GM12878 (cell line): ENCODE measurements at regions not wholly inside any gene's neighbourhood (a gene's known extent, or its start where the extent isn't known, plus 50 kb on each side); places are given as distances from the start of the nearest gene placed in this dataset.
"Not testable (repeated sequence)": the region's sequence is repeated elsewhere in the genome, so short reads cannot be mapped to it uniquely, and the experiment has no call there.

Source experiments
- ATAC-seq: fragments of 200-7000 bp; cut with Tn5 transposase; 3 replicates; pipeline ENCODE4 v1.9.1; 2020; ENCODE audit warnings: mild to moderate bottlenecking, moderate library complexity
- BruUV-seq: library from RNA; stranded (reverse); fragments of 400-500 nt; replicated peaks from 2 replicates; lab custom pipeline; 2021; lab: Mats Ljungman, UMichigan
- CTCF ChIA-PET: fragments of 300-600 bp; sonication (Branson Sonifier 250); formaldehyde crosslinking; extraction: SDS; loops from one replicate; lab custom pipeline; 2021; ENCODE audit warnings: inconsistent platforms; lab: Yijun Ruan, JAX
- POLR2A ChIA-PET: fragments of 350-600 bp; formaldehyde crosslinking; extraction: SDS; loops from one replicate; lab custom pipeline; 2021; ENCODE audit warnings: inconsistent platforms; lab: Charles Lee
- RAD21 ChIA-PET: fragments of 300-600 bp; sonication (Branson Sonifier 250); formaldehyde crosslinking; loops from one replicate; lab custom pipeline; 2023; ENCODE audit warnings: antibody characterized with exemption; ENCODE audit not compliant: unreplicated experiment; lab: Charles Lee
- SMC1A ChIA-PET: fragments of 300-600 bp; sonication (Branson Sonifier 250); formaldehyde crosslinking; loops from one replicate; lab custom pipeline; 2023; ENCODE audit not compliant: unreplicated experiment, uncharacterized antibody; lab: Charles Lee
- DNase-seq: peaks from one replicate; pipeline ENCODE4 v3.0.0-alpha.2; 2011; ENCODE audit warnings: low read depth, low spot score
- FAIRE-seq: peaks from 3 replicates; lab custom pipeline; 2011; peaks lifted over from hg19 to GRCh38; lab: Jason Lieb, UNC
- H2AFZ ChIP-seq: 2 replicates; pipeline ENCODE4 v1.6.0; 2011; ENCODE audit warnings: low read depth, low read length, control low read depth; ENCODE audit not compliant: control insufficient read depth
- H3K27ac ChIP-seq: 2 replicates; pipeline ENCODE4 v1.5.1; 2011; ENCODE audit warnings: control low read depth; ENCODE audit not compliant: control insufficient read depth, insufficient read depth
- H3K27me3 ChIP-seq, 2 experiments: replicated peaks in 1 of 2; 2 replicates each; pipeline versions ENCODE4 v1.6.0 to v1.6.1; 2011; ENCODE audit warnings: low read length in 1 of 2; ENCODE audit not compliant: control insufficient read depth in 2 of 2, insufficient read depth in 2 of 2
- H3K36me3 ChIP-seq, 2 experiments: 2 replicates each; pipeline ENCODE4 v1.5.1; 2011; ENCODE audit warnings: low read length in 1 of 2; ENCODE audit not compliant: control insufficient read depth in 2 of 2, insufficient read depth in 2 of 2
- H3K4me1 ChIP-seq: 2 replicates; pipeline ENCODE4 v1.6.1; 2011; ENCODE audit warnings: mild to moderate bottlenecking, low read length, moderate library complexity, mixed read lengths; ENCODE audit not compliant: control insufficient read depth, insufficient read depth
- H3K4me2 ChIP-seq: 2 replicates; pipeline ENCODE4 v1.6.0; 2011; ENCODE audit warnings: control low read depth; ENCODE audit not compliant: control insufficient read depth, insufficient read depth
- H3K4me3 ChIP-seq: fragments of 200-600 bp; sonication (generic); 2 replicates; pipeline ENCODE4 v1.5.1; 2016
- H3K79me2 ChIP-seq: 2 replicates; pipeline ENCODE4 v1.6.0; 2011; ENCODE audit warnings: low read length; ENCODE audit not compliant: control insufficient read depth, insufficient read depth
- H3K9ac ChIP-seq: 2 replicates; pipeline ENCODE4 v1.8.0; 2011; ENCODE audit warnings: low read length, control low read depth, mixed read lengths; ENCODE audit not compliant: control insufficient read depth, insufficient read depth
- H3K9me3 ChIP-seq: replicated peaks from 3 replicates; pipeline ENCODE4 v1.5.1; 2011; ENCODE audit warnings: mild to moderate bottlenecking, low read length; ENCODE audit not compliant: control insufficient read depth, insufficient read depth
- H4K20me1 ChIP-seq: 2 replicates; pipeline ENCODE4 v1.6.0; 2011; ENCODE audit not compliant: control insufficient read depth, insufficient read depth
- CHD4 ChIP-seq: fragments of 200-600 bp; sonication (generic); IDR thresholded peaks from 2 replicates; pipeline ENCODE4 v1.6.1; 2016; ENCODE audit warnings: mild to moderate bottlenecking
- EP300 ChIP-seq, 2 experiments: fragments of 150-350 bp in 1 of 2; IDR thresholded peaks; 2 replicates each; pipeline ENCODE4 v1.6.1; 2011 to 2012; ENCODE audit warnings: low read depth in 2 of 2, low read length in 2 of 2, borderline replicate concordance in 1 of 2, improper control_type of control experiment in 1 of 2, inconsistent platforms in 1 of 2; ENCODE audit not compliant: control insufficient read depth in 1 of 2
- LARP7 ChIP-seq: fragments of 450-650 bp; IDR thresholded peaks from 2 replicates; pipeline ENCODE4 v1.6.1; 2017; ENCODE audit warnings: mild to moderate bottlenecking
- MTA2 ChIP-seq: fragments of 450-650 bp; IDR thresholded peaks from 2 replicates; pipeline ENCODE4 v1.6.1; 2016; ENCODE audit warnings: low read depth, mild to moderate bottlenecking, moderate library complexity
- NR2C1 ChIP-seq: fragments of 450-650 bp; IDR thresholded peaks from 2 replicates; pipeline ENCODE4 v1.6.1; 2017; ENCODE audit warnings: antibody characterized with exemption, mild to moderate bottlenecking, moderate library complexity
- POLR2A ChIP-seq: IDR thresholded peaks from 2 replicates; pipeline ENCODE4 v1.6.1; 2011; ENCODE audit warnings: low read depth, mild to moderate bottlenecking, low read length
- RELA ChIP-seq: fragments of 450-650 bp; IDR thresholded peaks from 2 replicates; pipeline ENCODE4 v1.8.0; 2014; ENCODE audit warnings: borderline replicate concordance; ENCODE audit not compliant: partially characterized antibody
- STAT1 ChIP-seq: fragments of 450-650 bp; conservative IDR thresholded peaks from 2 replicates; pipeline ENCODE4 v1.6.1; 2014; ENCODE audit warnings: antibody characterized with exemption, mild to moderate bottlenecking
- TAF1 ChIP-seq: IDR thresholded peaks from 2 replicates; pipeline ENCODE4 v1.6.1; 2011; ENCODE audit warnings: mild to moderate bottlenecking, low read depth, low read length, borderline replicate concordance
- WGBS: methylation state at CpG from one replicate; pipeline ENCODE4 v1.1.6; 2016; ENCODE audit warnings: low lambda C conversion rate; ENCODE audit not compliant: insufficient replicate concordance, insufficient coverage; ENCODE audit errors: missing lambda C conversion rate; 5-methylcytosine and 5-hydroxymethylcytosine counted together
- in situ Hi-C: fragments of 300-500 bp; cut with MboI; formaldehyde crosslinking; loops from 9 replicates; pipeline ENCODE4 v1.14.3; 2018; ENCODE audit warnings: mixed read lengths
- intact Hi-C: fragments of 100-400 bp; cut with micrococcal nuclease; formaldehyde crosslinking; loops from one replicate; pipeline ENCODE4 v1.14.2; 2022; ENCODE audit not compliant: unreplicated experiment
- TF ChIP-seq, protein P1 (sequence below): IDR thresholded peaks from 2 replicates; pipeline ENCODE4 v1.6.1; 2011; ENCODE audit warnings: low read depth, low read length, improper control_type of control experiment, borderline replicate concordance
- TF ChIP-seq, protein P2 (sequence below): fragments of 450-650 bp; IDR thresholded peaks from 2 replicates; pipeline ENCODE4 v1.6.1; 2018; ENCODE audit warnings: borderline replicate concordance, mild to moderate bottlenecking; ENCODE audit not compliant: partially characterized antibody

DNA sequence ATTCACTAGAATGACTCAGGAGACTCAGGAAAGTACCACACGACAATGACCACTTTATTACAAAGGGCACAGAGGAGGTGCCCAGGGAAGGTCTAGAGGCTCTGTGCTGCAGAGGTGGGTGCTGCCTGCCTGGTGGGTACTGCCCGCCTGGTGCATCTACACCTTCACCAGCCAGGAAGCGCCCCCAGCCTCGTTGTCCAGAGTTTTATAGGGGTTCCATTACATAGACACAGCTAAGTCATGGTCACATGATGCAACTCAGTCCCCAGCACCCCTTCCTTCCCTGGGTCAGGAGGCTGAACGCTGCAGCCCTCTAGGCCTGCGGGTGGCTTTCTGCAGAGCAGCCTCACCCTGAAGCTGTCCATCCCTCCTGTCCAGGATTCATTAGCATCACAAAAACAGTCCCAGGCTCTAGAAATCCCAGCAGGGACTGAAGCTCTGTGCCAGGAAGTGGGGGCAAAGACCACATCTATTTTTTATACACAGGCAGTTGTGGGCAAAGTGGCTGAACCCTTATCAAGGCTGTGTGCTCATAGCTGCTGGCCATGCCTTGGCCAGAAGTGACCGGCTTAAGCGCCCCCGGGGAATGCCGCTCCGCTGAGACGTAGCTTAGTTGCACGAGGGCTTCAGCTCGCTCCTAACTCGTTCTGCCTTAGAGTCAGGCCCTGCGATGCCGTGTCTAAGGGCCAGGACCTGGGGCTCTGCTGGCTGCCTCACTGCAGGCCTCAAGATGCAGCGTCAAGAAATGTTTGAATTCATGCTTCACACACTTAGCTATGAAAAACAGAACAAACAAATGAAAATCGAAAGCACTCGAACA is 219.0 kb downstream of the GLRX3 start:
- RAD21 ChIA-PET: no interaction called here

DNA sequence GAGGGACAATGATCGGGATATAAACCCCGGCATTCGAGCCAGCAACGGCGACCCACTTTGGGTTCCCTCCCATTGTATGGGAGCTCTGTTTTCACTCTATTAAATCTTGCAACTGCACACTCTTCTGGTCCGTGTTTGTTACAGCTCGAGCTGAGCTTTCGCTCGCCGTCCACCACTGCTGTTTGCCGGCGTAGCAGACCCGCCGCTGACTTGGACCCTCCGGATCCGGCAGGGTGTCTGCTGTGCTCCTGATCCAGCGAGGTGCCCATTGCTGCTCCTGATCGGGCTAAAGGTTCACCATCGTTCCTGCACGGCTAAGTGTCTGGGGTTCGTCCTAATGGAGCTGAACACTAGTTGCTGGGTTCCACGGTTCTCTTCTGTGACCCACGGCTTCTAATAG is 220.2 kb downstream of the GLRX3 start:
- POLR2A ChIA-PET, RAD21 ChIA-PET: not testable (repeated sequence)
- WGBS: 56% methylated on average over 21 of the region's 23 CpGs

More for the DNA sequence above, 219.0 kb downstream of the GLRX3 start:
- H3K4me2 ChIP-seq: no peak overlapping the region
- no peak overlapping the region for H2AFZ ChIP-seq
- in situ Hi-C loops (no loop called here), intact Hi-C loops (no loop called here)
- no peaks in the 10 kb centered on the region for H4K20me1 ChIP-seq
- H3K36me3 ChIP-seq: no peaks in the 10 kb centered on the region
- no peak overlapping the region for H3K27ac ChIP-seq
- DNase-seq (no peak), FAIRE-seq (no peak), ATAC-seq (no peak)
- no peaks in the 10 kb centered on the region for H3K9me3 ChIP-seq
- ChIA-PET CTCF (no interaction called here), POLR2A (no interaction called here), SMC1A (no interaction called here)
- 43% methylated on average over 20 of the region's 20 CpGs for WGBS
- H3K9ac ChIP-seq: no peak overlapping the region
- no peaks in the 10 kb centered on the region for H3K4me1 ChIP-seq
- H3K4me3 ChIP-seq: no peak overlapping the region
- no peaks in the 10 kb centered on the region for H3K79me2 ChIP-seq
- no peaks in the 10 kb centered on the region for H3K27me3 ChIP-seq
- no TSS peak for BruUV-seq
- TF ChIP-seq, protein P1, sequence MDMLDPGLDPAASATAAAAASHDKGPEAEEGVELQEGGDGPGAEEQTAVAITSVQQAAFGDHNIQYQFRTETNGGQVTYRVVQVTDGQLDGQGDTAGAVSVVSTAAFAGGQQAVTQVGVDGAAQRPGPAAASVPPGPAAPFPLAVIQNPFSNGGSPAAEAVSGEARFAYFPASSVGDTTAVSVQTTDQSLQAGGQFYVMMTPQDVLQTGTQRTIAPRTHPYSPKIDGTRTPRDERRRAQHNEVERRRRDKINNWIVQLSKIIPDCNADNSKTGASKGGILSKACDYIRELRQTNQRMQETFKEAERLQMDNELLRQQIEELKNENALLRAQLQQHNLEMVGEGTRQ: no peak
- TF ChIP-seq CHD4 (no peak), EP300 (IDR thresholded peaks at IDR 0.05; ENCODE audit: borderline replicate concordance in 1 of 2, control insufficient read depth in 1 of 2, low read depth in 2 of 2, low read length in 2 of 2) (no peak), STAT1 (no peak), NR2C1 (no peak), LARP7 (no peak), POLR2A (no peak), TAF1 (no peak), RELA (no peak), MTA2 (no peak)
- TF ChIP-seq, protein P2, sequence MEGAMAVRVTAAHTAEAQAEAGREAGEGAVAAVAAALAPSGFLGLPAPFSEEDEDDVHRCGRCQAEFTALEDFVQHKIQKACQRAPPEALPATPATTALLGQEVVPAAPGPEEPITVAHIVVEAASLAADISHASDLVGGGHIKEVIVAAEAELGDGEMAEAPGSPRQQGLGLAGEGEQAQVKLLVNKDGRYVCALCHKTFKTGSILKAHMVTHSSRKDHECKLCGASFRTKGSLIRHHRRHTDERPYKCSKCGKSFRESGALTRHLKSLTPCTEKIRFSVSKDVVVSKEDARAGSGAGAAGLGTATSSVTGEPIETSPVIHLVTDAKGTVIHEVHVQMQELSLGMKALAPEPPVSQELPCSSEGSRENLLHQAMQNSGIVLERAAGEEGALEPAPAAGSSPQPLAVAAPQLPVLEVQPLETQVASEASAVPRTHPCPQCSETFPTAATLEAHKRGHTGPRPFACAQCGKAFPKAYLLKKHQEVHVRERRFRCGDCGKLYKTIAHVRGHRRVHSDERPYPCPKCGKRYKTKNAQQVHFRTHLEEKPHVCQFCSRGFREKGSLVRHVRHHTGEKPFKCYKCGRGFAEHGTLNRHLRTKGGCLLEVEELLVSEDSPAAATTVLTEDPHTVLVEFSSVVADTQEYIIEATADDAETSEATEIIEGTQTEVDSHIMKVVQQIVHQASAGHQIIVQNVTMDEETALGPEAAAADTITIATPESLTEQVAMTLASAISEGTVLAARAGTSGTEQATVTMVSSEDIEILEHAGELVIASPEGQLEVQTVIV: no peak

More for the DNA sequence above, 220.2 kb downstream of the GLRX3 start:
- FAIRE-seq, CTCF ChIA-PET, SMC1A ChIA-PET, intact Hi-C loops, H2AFZ ChIP-seq, H3K9me3 ChIP-seq, BruUV-seq, H4K20me1 ChIP-seq, H3K4me1 ChIP-seq, DNase-seq, H3K79me2 ChIP-seq, H3K9ac ChIP-seq, ATAC-seq, H3K36me3 ChIP-seq, H3K4me3 ChIP-seq, in situ Hi-C loops, H3K4me2 ChIP-seq, H3K27ac ChIP-seq, H3K27me3 ChIP-seq: not testable (repeated sequence)
